MG63 (cell line): ENCODE measurements at regions not wholly inside any gene's neighbourhood (a gene's known extent, or its start where the extent isn't known, plus 50 kb on each side); places are given as distances from the start of the nearest gene placed in this dataset.
A peak's percentile ranks its signal among the peaks of the same experiment; 100 is the strongest.
"Not testable (repeated sequence)": the region's sequence is repeated elsewhere in the genome, so short reads cannot be mapped to it uniquely, and the experiment has no call there.

Source experiments
- DNase-seq: peaks from one replicate; pipeline ENCODE4 v3.0.0-alpha.2; 2020
- H3K27me3 ChIP-seq: fragments of 250-450 bp; sonication (Bioruptor Pico); 2 replicates; pipeline ENCODE4 v1.5.1; 2020; ENCODE audit warnings: mild to moderate bottlenecking, moderate library complexity
- H3K36me3 ChIP-seq: fragments of 250-450 bp; sonication (Bioruptor Pico); 2 replicates; pipeline ENCODE4 v1.5.1; 2020; ENCODE audit warnings: mild to moderate bottlenecking, moderate library complexity
- H3K4me3 ChIP-seq: fragments of 250-450 bp; sonication (Bioruptor Pico); 2 replicates; pipeline ENCODE4 v1.5.1; 2020; ENCODE audit warnings: mild to moderate bottlenecking, moderate library complexity
- H3K9me3 ChIP-seq: fragments of 250-450 bp; sonication (Bioruptor Pico); 2 replicates; pipeline ENCODE4 v1.5.1; 2020; ENCODE audit warnings: mild to moderate bottlenecking, moderate library complexity

GRCh38 chr6:37766717-37767116 lies 52.8 kb upstream of the ZFAND3 start:
- Histone ChIP-seq H3K27me3 (no peaks in the 10 kb centered on the region), H3K9me3 (no peaks in the 10 kb centered on the region), H3K4me3 (no peak overlapping the region), H3K36me3 (no peaks in the 10 kb centered on the region)
- no peak for DNase-seq

GRCh38 chr6:37765182-37765775 lies 54.2 kb upstream of the ZFAND3 start:
- DNase-seq, result no peak
- Histone ChIP-seq H3K9me3 (no peaks in the 10 kb centered on the region), H3K27me3 (no peaks in the 10 kb centered on the region), H3K4me3 (no peak overlapping the region), H3K36me3 (no peaks in the 10 kb centered on the region)

DNA sequence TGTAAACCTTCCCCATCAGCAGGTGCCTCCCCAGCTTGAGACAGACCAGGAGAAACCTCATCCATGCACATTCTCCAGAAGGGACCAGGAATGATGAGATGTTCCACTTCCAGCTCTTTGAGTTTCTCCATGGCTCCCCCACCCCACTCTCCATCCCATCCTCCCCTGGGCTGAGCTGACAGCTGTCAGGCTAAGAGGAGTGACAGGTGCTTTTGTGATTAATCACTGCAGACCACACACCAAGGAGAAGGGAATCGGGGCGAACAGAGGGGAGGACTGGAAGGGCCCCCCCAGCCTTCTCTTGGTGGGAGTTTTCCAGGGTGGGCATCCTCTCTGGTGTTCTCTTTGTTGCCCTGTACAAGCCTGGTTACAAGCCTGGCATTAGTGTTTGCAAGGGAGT lies 56.1 kb upstream of the ZFAND3 start:
- no peaks in the 10 kb centered on the region for H3K27me3 ChIP-seq
- DNase-seq, result no peak
- H3K4me3 ChIP-seq, result no peak overlapping the region
- H3K9me3 ChIP-seq, result no peaks in the 10 kb centered on the region
- no peaks in the 10 kb centered on the region for H3K36me3 ChIP-seq

DNA sequence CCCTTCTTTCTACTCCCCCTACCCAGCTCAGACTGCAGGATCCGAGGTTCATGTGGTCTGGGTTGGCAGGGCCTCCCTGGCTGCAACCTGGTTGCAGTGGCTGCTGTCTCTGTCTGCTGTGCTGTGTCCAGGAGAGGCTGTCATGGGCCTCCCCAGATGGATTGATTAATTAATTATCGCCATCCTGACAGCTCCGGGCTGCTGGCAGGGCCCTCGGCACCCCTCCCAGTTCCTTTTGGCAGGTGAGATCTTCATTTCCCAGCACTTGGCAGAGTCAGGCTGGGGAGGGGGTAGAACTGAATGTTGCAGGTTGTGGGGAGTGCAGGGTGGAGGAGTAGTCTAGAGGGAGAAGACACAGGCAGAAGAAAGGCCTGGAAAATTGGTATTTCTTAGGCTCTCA lies 56.7 kb upstream of the ZFAND3 start:
- DNase-seq, result no peak
- no peaks in the 10 kb centered on the region for H3K9me3 ChIP-seq
- no peaks in the 10 kb centered on the region for H3K27me3 ChIP-seq
- H3K36me3 ChIP-seq, result no peaks in the 10 kb centered on the region
- H3K4me3 ChIP-seq, result no peak overlapping the region

- Histone ChIP-seq H3K27me3 (no peaks in the 10 kb centered on the region), H3K9me3 (no peaks in the 10 kb centered on the region), H3K36me3 (no peaks in the 10 kb centered on the region), H3K4me3 (no peak overlapping the region)
- DNase-seq, result no peak
Measured at GRCh38 chr6:37761554-37762271, 57.8 kb upstream of the ZFAND3 start.

- Histone ChIP-seq H3K27me3 (no peaks in the 10 kb centered on the region), H3K36me3 (no peaks in the 10 kb centered on the region), H3K9me3 (no peaks in the 10 kb centered on the region), H3K4me3 (no peak overlapping the region)
- peak; percentile 68 for DNase-seq
Measured at GRCh38 chr6:37759221-37760144, 60.0 kb upstream of the ZFAND3 start.

- no peak for DNase-seq
- Histone ChIP-seq H3K27me3 (no peaks in the 10 kb centered on the region), H3K36me3 (no peaks in the 10 kb centered on the region), H3K9me3 (no peaks in the 10 kb centered on the region), H3K4me3 (no peak overlapping the region)
Measured at GRCh38 chr6:37758647-37759046, 60.9 kb upstream of the ZFAND3 start.

- H3K36me3 ChIP-seq, result no peaks in the 10 kb centered on the region
- no peaks in the 10 kb centered on the region for H3K27me3 ChIP-seq
- H3K4me3 ChIP-seq, result no peak overlapping the region
- no peaks in the 10 kb centered on the region for H3K9me3 ChIP-seq
- no peak for DNase-seq
Measured at GRCh38 chr6:37758234-37758633, 60.6 kb upstream of the MDGA1 start.

DNA sequence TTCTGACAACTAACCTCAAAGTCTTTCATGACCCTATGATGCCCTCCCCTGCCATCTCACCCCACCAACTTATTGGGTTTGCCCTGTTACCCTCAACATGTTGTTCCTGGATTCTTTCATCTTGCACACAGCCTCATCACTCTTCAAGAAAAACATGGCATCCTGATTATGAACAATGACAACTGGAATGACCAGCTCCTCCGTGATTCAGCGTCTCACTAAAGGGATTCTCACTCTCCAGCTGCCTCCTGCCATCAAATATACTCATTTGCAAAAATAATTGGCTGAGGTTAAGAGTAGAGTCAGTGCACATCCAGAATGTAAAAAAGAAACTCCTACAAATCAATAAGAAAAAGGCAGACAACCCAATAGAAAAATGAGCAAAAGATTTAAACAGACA lies 59.7 kb upstream of the MDGA1 start:
- Histone ChIP-seq H3K27me3 (no peaks in the 10 kb centered on the region), H3K4me3 (no peak overlapping the region), H3K36me3 (no peaks in the 10 kb centered on the region), H3K9me3 (no peaks in the 10 kb centered on the region)
- DNase-seq, result no peak

DNA sequence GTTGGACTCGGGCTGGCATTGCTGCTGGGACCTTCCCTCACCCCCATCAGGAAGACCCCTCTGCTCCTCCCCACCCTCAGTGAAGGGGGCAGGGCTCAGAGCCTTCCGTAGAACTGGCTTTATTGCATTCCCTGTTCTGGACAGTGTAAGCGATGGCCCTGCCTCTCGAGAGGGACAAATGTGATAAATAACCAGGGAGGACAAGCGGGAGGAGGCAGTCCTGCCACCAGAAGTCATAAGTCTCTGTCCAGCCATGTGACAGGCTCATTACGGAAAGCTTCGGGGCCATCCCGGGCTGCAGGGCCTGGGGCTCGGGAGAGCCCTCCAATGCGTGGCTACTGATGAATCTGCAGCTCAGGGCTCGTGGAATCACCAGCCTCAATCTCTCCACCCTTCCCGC lies 58.5 kb upstream of the MDGA1 start:
- Histone ChIP-seq H3K27me3 (no peaks in the 10 kb centered on the region), H3K9me3 (no peaks in the 10 kb centered on the region), H3K36me3 (no peaks in the 10 kb centered on the region), H3K4me3 (no peak overlapping the region)
- no peak for DNase-seq

GRCh38 chr6:37752718-37753117 lies 55.0 kb upstream of the MDGA1 start:
- Histone ChIP-seq H3K36me3 (no peaks in the 10 kb centered on the region), H3K4me3 (no peak overlapping the region), H3K9me3 (no peaks in the 10 kb centered on the region), H3K27me3 (no peaks in the 10 kb centered on the region)
- DNase-seq, result no peak

DNA sequence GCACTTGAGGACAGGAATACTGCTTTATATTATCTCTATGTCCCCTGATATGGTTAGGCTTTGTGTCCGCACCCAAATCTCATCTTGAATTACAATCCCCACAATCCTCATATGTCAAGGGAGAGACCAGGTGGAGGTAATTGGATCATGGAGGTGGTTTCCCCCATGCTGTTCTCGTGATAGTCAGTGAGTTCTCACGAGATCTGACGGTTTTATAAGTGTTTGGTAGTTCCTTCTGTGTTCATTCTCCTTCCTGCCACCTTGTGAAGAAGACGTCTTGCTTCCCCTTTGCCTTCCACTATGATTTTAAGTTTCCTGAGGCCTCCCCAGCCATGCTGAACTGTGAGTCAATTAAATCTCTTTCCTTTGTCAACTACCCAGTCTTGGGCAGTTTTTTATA lies 51.7 kb upstream of the MDGA1 start:
- H3K27me3 ChIP-seq, DNase-seq, H3K36me3 ChIP-seq, H3K4me3 ChIP-seq, H3K9me3 ChIP-seq: not testable (repeated sequence)

- H3K36me3 ChIP-seq, result no peaks in the 10 kb centered on the region
- no peaks in the 10 kb centered on the region for H3K27me3 ChIP-seq
- no peak overlapping the region for H3K4me3 ChIP-seq
- H3K9me3 ChIP-seq, result no peaks in the 10 kb centered on the region
- no peak for DNase-seq
Measured at GRCh38 chr6:37748118-37748517, 50.4 kb upstream of the MDGA1 start.
